ENCODE measurements at regions not wholly inside any gene's neighbourhood (a gene's known extent, or its start where the extent isn't known, plus 50 kb on each side); places are given as distances from the start of the nearest gene placed in this dataset.

GRCh38 chr20:6698056-6698455, 69.4 kb upstream of the BMP2 start:
- TF ChIP-seq PRDM15 (CRISPR knock-in tag; IDR thresholded peaks at IDR 0.05): no peak
- no peak for TF ChIP-seq TEAD1 (CRISPR knock-in tag; IDR thresholded peaks at IDR 0.05)
- TF ChIP-seq MAX (CRISPR knock-in tag; IDR thresholded peaks at IDR 0.05): no peak
- no peak for TF ChIP-seq E2F5 (CRISPR knock-in tag; IDR thresholded peaks at IDR 0.05)
- TF ChIP-seq RORB (CRISPR knock-in tag; IDR thresholded peaks at IDR 0.05): no peak
- no peak for TF ChIP-seq MYBL2 (CRISPR knock-in tag; IDR thresholded peaks at IDR 0.05)
- TF ChIP-seq IRF1 (CRISPR knock-in tag; IDR thresholded peaks at IDR 0.05): no peak
- TF ChIP-seq CTCF (IDR thresholded peaks at IDR 0.05): no peak
- TF ChIP-seq ESRRA (CRISPR knock-in tag; IDR thresholded peaks at IDR 0.05; ENCODE audit: borderline replicate concordance): no peak
- TF ChIP-seq MLX (CRISPR knock-in tag; IDR thresholded peaks at IDR 0.05): no peak
- TF ChIP-seq ATF1 (CRISPR knock-in tag; IDR thresholded peaks at IDR 0.05): no peak
- no peak for TF ChIP-seq MXD4 (CRISPR knock-in tag; IDR thresholded peaks at IDR 0.05; ENCODE audit: borderline replicate concordance)
- no peak for TF ChIP-seq ZNF671 (CRISPR knock-in tag; IDR thresholded peaks at IDR 0.05)
- TF ChIP-seq ELF4 (CRISPR knock-in tag; IDR thresholded peaks at IDR 0.05; ENCODE audit: low read depth): no peak
